NT2/D1 (cell line): ENCODE measurements at regions not wholly inside any gene's neighbourhood (a gene's known extent, or its start where the extent isn't known, plus 50 kb on each side); places are given as distances from the start of the nearest gene placed in this dataset.

Source experiments
- DNase-seq: peaks from one replicate; pipeline ENCODE4 v3.0.0-alpha.2; 2011; ENCODE audit warnings: low read depth, low spot score
- H3K27me3 ChIP-seq: 2 replicates; pipeline ENCODE4 v1.6.0; 2011; ENCODE audit warnings: mild to moderate bottlenecking; ENCODE audit not compliant: insufficient read length, insufficient read depth
- H3K36me3 ChIP-seq: 2 replicates; pipeline ENCODE4 v1.6.1; 2011; ENCODE audit warnings: mild to moderate bottlenecking, low read length, mixed read lengths; ENCODE audit not compliant: insufficient read depth, insufficient read length
- H3K4me1 ChIP-seq: 2 replicates; pipeline ENCODE4 v1.5.1; 2011; ENCODE audit not compliant: insufficient read depth, insufficient read length
- H3K4me3 ChIP-seq: 2 replicates; pipeline ENCODE4 v1.5.1; 2011; ENCODE audit warnings: low read depth; ENCODE audit not compliant: insufficient read length
- H3K9ac ChIP-seq: 2 replicates; pipeline ENCODE4 v1.6.0; 2011; ENCODE audit warnings: low read depth; ENCODE audit not compliant: insufficient read length
- H3K9me3 ChIP-seq: 2 replicates; pipeline ENCODE4 v1.5.1; 2011; ENCODE audit warnings: mild to moderate bottlenecking, low read length; ENCODE audit not compliant: insufficient read depth
- SUZ12 ChIP-seq: IDR thresholded peaks from 2 replicates; pipeline ENCODE4 v1.6.1; 2011; ENCODE audit not compliant: insufficient read length, insufficient read depth; ENCODE audit errors: extremely low read depth
- YY1 ChIP-seq: IDR thresholded peaks from 2 replicates; pipeline ENCODE4 v1.6.1; 2011; ENCODE audit not compliant: insufficient read length, insufficient read depth
- ZNF274 ChIP-seq: IDR thresholded peaks from 2 replicates; pipeline ENCODE4 v1.6.1; 2011; ENCODE audit warnings: mild to moderate bottlenecking, low read depth, low read length

- no peak for DNase-seq
- no peaks in the 10 kb centered on the region for H3K27me3 ChIP-seq
- no peak overlapping the region for H3K4me3 ChIP-seq
- no peaks in the 10 kb centered on the region for H3K9me3 ChIP-seq
- H3K4me1 ChIP-seq = no peaks in the 10 kb centered on the region
- H3K36me3 ChIP-seq = no peaks in the 10 kb centered on the region
- H3K9ac ChIP-seq = no peak overlapping the region
- TF ChIP-seq SUZ12 = no peak
- no peak for TF ChIP-seq ZNF274
- no peak for TF ChIP-seq YY1
These were observed 175.0 kb upstream of the NUDT4 start for GRCh38 chr12:93202688-93203087.

GRCh38 chr12:93203361-93203760 lies 174.4 kb upstream of the NUDT4 start:
- Histone ChIP-seq H3K27me3 (no peaks in the 10 kb centered on the region), H3K9me3 (no peaks in the 10 kb centered on the region), H3K4me1 (no peaks in the 10 kb centered on the region), H3K9ac (no peak overlapping the region), H3K4me3 (no peak overlapping the region), H3K36me3 (no peaks in the 10 kb centered on the region)
- TF ChIP-seq ZNF274 = no peak
- no peak for TF ChIP-seq SUZ12
- TF ChIP-seq YY1 = no peak
- DNase-seq = no peak

- no peak overlapping the region for H3K9ac ChIP-seq
These were observed 172.8 kb upstream of the NUDT4 start for GRCh38 chr12:93204896-93205295.

GRCh38 chr12:93205361-93205760 lies 172.4 kb upstream of the NUDT4 start:
- Histone ChIP-seq H3K9ac (no peak overlapping the region), H3K9me3 (no peaks in the 10 kb centered on the region), H3K4me3 (no peak overlapping the region), H3K36me3 (no peaks in the 10 kb centered on the region), H3K4me1 (no peaks in the 10 kb centered on the region), H3K27me3 (no peaks in the 10 kb centered on the region)
- no peak for DNase-seq
- TF ChIP-seq ZNF274 (no peak), YY1 (no peak), SUZ12 (no peak)

More at GRCh38 chr12:93204896-93205295, 172.8 kb upstream of the NUDT4 start:
- Histone ChIP-seq H3K4me3 (no peak overlapping the region), H3K9me3 (no peaks in the 10 kb centered on the region), H3K27me3 (no peaks in the 10 kb centered on the region), H3K36me3 (no peaks in the 10 kb centered on the region), H3K4me1 (no peaks in the 10 kb centered on the region)
- TF ChIP-seq YY1 (no peak), SUZ12 (no peak), ZNF274 (no peak)
- no peak for DNase-seq

- H3K4me3 ChIP-seq = no peak overlapping the region
- H3K36me3 ChIP-seq = no peaks in the 10 kb centered on the region
- DNase-seq = no peak
- no peak overlapping the region for H3K9ac ChIP-seq
- no peaks in the 10 kb centered on the region for H3K27me3 ChIP-seq
- no peaks in the 10 kb centered on the region for H3K9me3 ChIP-seq
- TF ChIP-seq SUZ12 (no peak), YY1 (no peak), ZNF274 (no peak)
- no peaks in the 10 kb centered on the region for H3K4me1 ChIP-seq
These were observed 169.7 kb upstream of the NUDT4 start for GRCh38 chr12:93208011-93208410.

- no peaks in the 10 kb centered on the region for H3K27me3 ChIP-seq
- H3K4me1 ChIP-seq = no peaks in the 10 kb centered on the region
- no peak overlapping the region for H3K9ac ChIP-seq
- no peaks in the 10 kb centered on the region for H3K36me3 ChIP-seq
- no peak overlapping the region for H3K4me3 ChIP-seq
- TF ChIP-seq SUZ12 (no peak), ZNF274 (no peak), YY1 (no peak)
- H3K9me3 ChIP-seq = peaks cover 12% of the 10 kb centered on the region; the same call in 1 of the 2 replicates
- no peak for DNase-seq
These were observed 163.0 kb upstream of the NUDT4 start for GRCh38 chr12:93214523-93215289.

- Histone ChIP-seq H3K36me3 (no peaks in the 10 kb centered on the region), H3K9ac (no peak overlapping the region), H3K9me3 (peaks cover 12% of the 10 kb centered on the region; the same call in 1 of the 2 replicates), H3K27me3 (no peaks in the 10 kb centered on the region), H3K4me1 (no peaks in the 10 kb centered on the region), H3K4me3 (no peak overlapping the region)
- no peak for DNase-seq
- no peak for TF ChIP-seq SUZ12
- TF ChIP-seq YY1 = no peak
- TF ChIP-seq ZNF274 = no peak
These were observed 162.4 kb upstream of the NUDT4 start for GRCh38 chr12:93215290-93215678.
